ENCODE measurements at regions not wholly inside any gene's neighbourhood (a gene's known extent, or its start where the extent isn't known, plus 50 kb on each side); places are given as distances from the start of the nearest gene placed in this dataset.

- H3K79me2 ChIP-seq (ENCODE audit: insufficient read depth, low read length), result no peaks in the 10 kb centered on the region
- H3K9me2 ChIP-seq (replicated peaks; ENCODE audit: insufficient read depth, low read length), result no peaks in the 10 kb centered on the region
- peaks cover 9% of the 10 kb centered on the region; the same call in 1 of the 2 replicates for H3K9me3 ChIP-seq (ENCODE audit: insufficient read depth, low read length)
- H3K4me2 ChIP-seq (ENCODE audit: low read depth, low read length, poor library complexity, severe bottlenecking), result no peak overlapping the region
- H3K27me3 ChIP-seq (ENCODE audit: low read length), result peaks cover 4% of the 10 kb centered on the region; the same call in 1 of the 2 replicates
- no peaks in the 10 kb centered on the region for H3K36me3 ChIP-seq (ENCODE audit: low read length)
- no peak overlapping the region for H2AFZ ChIP-seq (ENCODE audit: low read depth, low read length, severe bottlenecking)
- no peaks in the 10 kb centered on the region for H3F3A ChIP-seq (ENCODE audit: insufficient read depth)
- no peak overlapping the region for H3K27ac ChIP-seq (ENCODE audit: low read depth, low read length)
- no peak overlapping the region for H3K9ac ChIP-seq (ENCODE audit: low read length)
- TF ChIP-seq CTCF (IDR thresholded peaks at IDR 0.05; ENCODE audit: insufficient read depth, low read length, poor library complexity, severe bottlenecking), result no peak
- TF ChIP-seq EZH2phosphoT487 (conservative IDR thresholded peaks at IDR 0.05; ENCODE audit: low read length), result no peak
- H4K20me1 ChIP-seq (ENCODE audit: low read depth, low read length), result no peaks in the 10 kb centered on the region
- H3K4me3 ChIP-seq (ENCODE audit: insufficient read depth, low read length, poor library complexity, severe bottlenecking), result no peak overlapping the region
Measured at GRCh38 chr12:125583071-125583470, 517.8 kb downstream of the AACS start.

GRCh38 chr12:125586441-125586840 is 521.2 kb downstream of the AACS start:
- H3K27me3 ChIP-seq (ENCODE audit: low read length), result no peaks in the 10 kb centered on the region
- no peaks in the 10 kb centered on the region for H3K79me2 ChIP-seq (ENCODE audit: insufficient read depth, low read length)
- H3K4me3 ChIP-seq (ENCODE audit: insufficient read depth, low read length, poor library complexity, severe bottlenecking), result no peak overlapping the region
- H3K9me3 ChIP-seq (ENCODE audit: insufficient read depth, low read length), result no peaks in the 10 kb centered on the region
- no peak overlapping the region for H3K9ac ChIP-seq (ENCODE audit: low read length)
- H2AFZ ChIP-seq (ENCODE audit: low read depth, low read length, severe bottlenecking), result no peak overlapping the region
- TF ChIP-seq EZH2phosphoT487 (conservative IDR thresholded peaks at IDR 0.05; ENCODE audit: low read length), result no peak
- TF ChIP-seq CTCF (IDR thresholded peaks at IDR 0.05; ENCODE audit: insufficient read depth, low read length, poor library complexity, severe bottlenecking), result no peak
- H4K20me1 ChIP-seq (ENCODE audit: low read depth, low read length), result no peaks in the 10 kb centered on the region
- no peaks in the 10 kb centered on the region for H3F3A ChIP-seq (ENCODE audit: insufficient read depth)
- no peak overlapping the region for H3K4me2 ChIP-seq (ENCODE audit: low read depth, low read length, poor library complexity, severe bottlenecking)
- H3K9me2 ChIP-seq (replicated peaks; ENCODE audit: insufficient read depth, low read length), result no peaks in the 10 kb centered on the region
- H3K36me3 ChIP-seq (ENCODE audit: low read length), result no peaks in the 10 kb centered on the region
- no peak overlapping the region for H3K27ac ChIP-seq (ENCODE audit: low read depth, low read length)

GRCh38 chr12:125593269-125593668 is 528.0 kb downstream of the AACS start:
- no peaks in the 10 kb centered on the region for H4K20me1 ChIP-seq (ENCODE audit: low read depth, low read length)
- no peaks in the 10 kb centered on the region for H3F3A ChIP-seq (ENCODE audit: insufficient read depth)
- H3K27ac ChIP-seq (ENCODE audit: low read depth, low read length), result no peak overlapping the region
- no peak overlapping the region for H3K9ac ChIP-seq (ENCODE audit: low read length)
- H3K79me2 ChIP-seq (ENCODE audit: insufficient read depth, low read length), result no peaks in the 10 kb centered on the region
- H3K36me3 ChIP-seq (ENCODE audit: low read length), result no peaks in the 10 kb centered on the region
- H3K9me2 ChIP-seq (replicated peaks; ENCODE audit: insufficient read depth, low read length), result no peaks in the 10 kb centered on the region
- no peaks in the 10 kb centered on the region for H3K27me3 ChIP-seq (ENCODE audit: low read length)
- no peak overlapping the region for H3K4me2 ChIP-seq (ENCODE audit: low read depth, low read length, poor library complexity, severe bottlenecking)
- H3K4me3 ChIP-seq (ENCODE audit: insufficient read depth, low read length, poor library complexity, severe bottlenecking), result no peak overlapping the region
- TF ChIP-seq CTCF (IDR thresholded peaks at IDR 0.05; ENCODE audit: insufficient read depth, low read length, poor library complexity, severe bottlenecking), result no peak
- no peak for TF ChIP-seq EZH2phosphoT487 (conservative IDR thresholded peaks at IDR 0.05; ENCODE audit: low read length)
- H3K9me3 ChIP-seq (ENCODE audit: insufficient read depth, low read length), result peaks cover 10% of the 10 kb centered on the region; the same call in 1 of the 2 replicates
- H2AFZ ChIP-seq (ENCODE audit: low read depth, low read length, severe bottlenecking), result no peak overlapping the region
